T-cell (primary cell): ENCODE measurements at regions not wholly inside any gene's neighbourhood (a gene's known extent, or its start where the extent isn't known, plus 50 kb on each side); places are given as distances from the start of the nearest gene placed in this dataset.
A peak's percentile ranks its signal among the peaks of the same experiment; 100 is the strongest.

ENCODE experiments used
- ATAC-seq, 4 experiments: fragments of 200-7000 bp in 3 of 4; fragments of 150-1000 bp in 1 of 4; cut with Tn5 transposase; replicated peaks in 1 of 4; 1 replicate in 3 of 4; 2 replicates in 1 of 4; pipeline ENCODE4 v1.10.0; 2021; ENCODE audit warnings: moderate library complexity in 3 of 4, mild to moderate bottlenecking in 2 of 4, moderate number of reproducible peaks in 1 of 4
- CTCF ChIA-PET, 2 donors: fragments of 300-600 bp; sonication (Branson Sonifier 250); formaldehyde crosslinking; loops; one replicate each; lab custom pipeline; 2022; ENCODE audit warnings: antibody characterized with exemption in 2 of 2; lab: Charles Lee
- POLR2A ChIA-PET, 2 donors: fragments of 300-600 bp; sonication (Branson Sonifier 250); formaldehyde crosslinking; loops; one replicate each; lab custom pipeline; 2022; ENCODE audit warnings: antibody characterized with exemption in 2 of 2; lab: Charles Lee
- DNase-seq, 35 experiments: peaks; one replicate each; pipeline versions ENCODE4 v3.0.0 to v3.0.0-alpha.2; 2013 to 2023
- H3K27ac ChIP-seq: one replicate; pipeline ENCODE4 v1.5.1; 2013; ENCODE audit warnings: low read length
- H3K27me3 ChIP-seq, 2 experiments: replicated peaks in 1 of 2; 1 replicate in 1 of 2; 2 replicates in 1 of 2; pipeline versions ENCODE4 v1.6.1 to v1.7.0; 2013; ENCODE audit warnings: low read length in 1 of 2, mixed read lengths in 1 of 2; ENCODE audit not compliant: control insufficient read depth in 2 of 2, insufficient read depth in 2 of 2; ENCODE audit errors: extremely low read depth in 1 of 2
- H3K36me3 ChIP-seq, 2 donors: 1 replicate in 1 of 2; 2 replicates in 1 of 2; pipeline versions ENCODE4 v1.6.1 to v1.7.0; 2013; ENCODE audit warnings: low read length in 1 of 2; ENCODE audit not compliant: control insufficient read depth in 2 of 2, insufficient read depth in 1 of 2; ENCODE audit errors: extremely low read depth in 1 of 2
- H3K4me1 ChIP-seq, 2 experiments: 1 replicate in 1 of 2; 2 replicates in 1 of 2; pipeline versions ENCODE4 v1.6.1 to v1.7.0; 2013; ENCODE audit warnings: low read length in 2 of 2, mixed read lengths in 1 of 2; ENCODE audit not compliant: insufficient read depth in 2 of 2, control insufficient read depth in 1 of 2; ENCODE audit errors: extremely low read depth in 1 of 2
- H3K4me3 ChIP-seq, 2 donors: 1 replicate in 1 of 2; 2 replicates in 1 of 2; pipeline versions ENCODE4 v1.5.1 to v1.7.0; 2013; ENCODE audit warnings: mild to moderate bottlenecking in 2 of 2, low read length in 1 of 2, moderate library complexity in 1 of 2; ENCODE audit not compliant: control insufficient read depth in 1 of 2; ENCODE audit errors: extremely low read depth in 1 of 2
- H3K9me3 ChIP-seq: 2 replicates; pipeline ENCODE4 v1.7.0; 2013
- H3K27ac Mint-ChIP-seq, 2 donors: one replicate each; pipeline ENCODE4 v1.8.0; 2020 to 2021; ENCODE audit warnings: mild to moderate bottlenecking in 2 of 2, mixed read lengths in 2 of 2
- H3K27me3 Mint-ChIP-seq, 2 donors: one replicate each; pipeline ENCODE4 v1.8.0; 2021 to 2022; ENCODE audit warnings: mixed read lengths in 2 of 2
- H3K36me3 Mint-ChIP-seq: one replicate; pipeline ENCODE4 v1.8.0; 2021; ENCODE audit warnings: mixed read lengths
- H3K4me1 Mint-ChIP-seq, 3 donors: one replicate each; pipeline ENCODE4 v1.8.0; 2020 to 2022; ENCODE audit warnings: mixed read lengths in 3 of 3, mild to moderate bottlenecking in 1 of 3
- H3K4me3 Mint-ChIP-seq, 3 donors: one replicate each; pipeline ENCODE4 v1.8.0; 2020 to 2022; ENCODE audit warnings: mild to moderate bottlenecking in 3 of 3, mixed read lengths in 3 of 3, moderate library complexity in 3 of 3
- H3K9me3 Mint-ChIP-seq, 3 donors: one replicate each; pipeline ENCODE4 v1.8.0; 2020 to 2022; ENCODE audit warnings: mixed read lengths in 3 of 3
- WGBS: methylation state at CpG from one replicate; pipeline ENCODE4 v1.1.5; 2013; ENCODE audit warnings: missing lambda C conversion rate; ENCODE audit not compliant: insufficient coverage; 5-methylcytosine and 5-hydroxymethylcytosine counted together

GRCh38 chr9:20264896-20265295 lies 357.4 kb downstream of the MLLT3 start:
- CTCF ChIA-PET = no interaction called here
- 84% methylated on average over 6 of the region's 7 CpGs for WGBS
- Histone ChIP-seq H3K36me3 (no peaks in the 10 kb centered on the region), H3K9me3 (no peaks in the 10 kb centered on the region), H3K4me3 (no peak overlapping the region), H3K27ac (no peak overlapping the region), H3K27me3 (no peaks in the 10 kb centered on the region), H3K4me1 (no peaks in the 10 kb centered on the region)
- Mint-ChIP-seq H3K9me3 (peaks cover 4 to 9% (median 6%) of the 10 kb centered on the region in 3 donors), H3K36me3 (peaks cover 5% of the 10 kb centered on the region), H3K27me3 (no peaks in the 10 kb centered on the region), H3K4me3 (no peak overlapping the region), H3K4me1 (peaks cover 0 to 19% (median 0%) of the 10 kb centered on the region in 3 donors), H3K27ac (no peak overlapping the region)
- DNase-seq = no peak
- ATAC-seq = no peak
- POLR2A ChIA-PET = no interaction called here

DNA sequence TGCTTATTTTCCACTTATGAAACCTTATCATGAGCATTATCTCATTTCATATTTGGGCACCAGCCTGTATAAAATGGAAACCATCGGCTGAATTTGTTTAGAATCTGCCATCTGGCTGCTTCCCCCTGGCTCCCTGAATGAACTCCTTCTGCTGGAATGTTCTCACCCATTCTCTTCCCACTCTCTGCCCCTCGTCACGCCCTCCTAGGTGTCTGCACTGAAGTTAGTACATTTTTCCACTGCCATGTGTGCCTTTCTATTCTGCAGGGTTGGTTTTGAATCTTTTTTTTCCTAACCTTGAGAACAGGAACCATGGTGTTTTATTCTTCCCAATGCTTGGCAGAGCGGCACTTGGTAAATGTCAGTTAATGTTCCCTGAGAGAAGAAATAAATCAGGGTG lies 359.7 kb downstream of the MLLT3 start:
- DNase-seq = no peak
- Histone ChIP-seq H3K36me3 (no peaks in the 10 kb centered on the region), H3K4me3 (no peak overlapping the region), H3K9me3 (no peaks in the 10 kb centered on the region), H3K27ac (no peak overlapping the region), H3K4me1 (no peaks in the 10 kb centered on the region), H3K27me3 (no peaks in the 10 kb centered on the region)
- Mint-ChIP-seq H3K27me3 (no peaks in the 10 kb centered on the region), H3K9me3 (peaks cover 4 to 6% (median 5%) of the 10 kb centered on the region in 3 donors), H3K4me1 (peaks cover 0 to 6% (median 0%) of the 10 kb centered on the region in 3 donors), H3K27ac (no peak overlapping the region), H3K36me3 (peaks cover 5% of the 10 kb centered on the region), H3K4me3 (no peak overlapping the region)
- ChIA-PET POLR2A (no interaction called here), CTCF (no interaction called here)
- no peak for ATAC-seq
- WGBS = 83% methylated on average over 1 of the region's 4 CpGs

DNA sequence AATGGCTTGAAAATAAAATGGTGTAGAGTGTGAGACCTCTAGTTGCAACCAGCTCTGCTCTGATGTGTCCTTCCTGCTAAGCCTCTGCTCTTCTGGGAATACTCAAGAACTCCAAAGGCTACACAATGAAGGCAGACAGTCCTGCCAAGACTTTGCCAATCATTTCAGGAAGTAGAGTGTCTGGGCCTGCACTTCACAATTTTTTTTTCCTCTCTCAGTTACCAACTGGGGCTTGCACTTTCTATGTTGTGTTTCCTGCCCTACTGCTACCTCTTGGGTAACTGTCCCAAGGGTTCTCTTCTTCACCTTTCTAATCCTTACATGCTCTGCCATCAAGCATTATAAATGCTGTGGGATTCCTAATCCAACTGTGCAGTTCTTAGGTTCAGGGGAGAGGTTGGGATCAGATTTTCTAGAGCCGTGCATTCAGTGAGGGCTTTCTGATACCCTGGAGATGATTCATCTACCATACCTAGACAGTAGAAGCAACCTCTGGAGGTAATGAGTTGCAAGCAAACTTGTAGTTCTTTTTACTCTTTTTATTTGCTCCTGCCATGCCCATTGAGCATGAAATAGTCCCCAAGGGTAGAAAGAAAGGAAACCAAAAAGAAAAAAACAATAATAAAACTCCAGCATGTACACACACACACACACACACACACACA lies 365.9 kb downstream of the MLLT3 start:
- Histone ChIP-seq H3K36me3 (no peaks in the 10 kb centered on the region), H3K27me3 (no peaks in the 10 kb centered on the region), H3K27ac (no peak overlapping the region), H3K4me1 (peaks cover 2 to 8% of the 10 kb centered on the region in 2 experiments), H3K9me3 (no peaks in the 10 kb centered on the region), H3K4me3 (no peak overlapping the region)
- WGBS = no CpG with 5 or more reads among the region's 1 CpG
- Mint-ChIP-seq H3K4me3 (no peak overlapping the region), H3K4me1 (peaks cover 14 to 35% (median 21%) of the 10 kb centered on the region in 3 donors), H3K27me3 (no peaks in the 10 kb centered on the region), H3K9me3 (no peaks in the 10 kb centered on the region), H3K36me3 (no peaks in the 10 kb centered on the region), H3K27ac (peak overlapping the region; percentile 76 to 87)
- CTCF ChIA-PET = no interaction called here
- no peak for DNase-seq
- POLR2A ChIA-PET = interaction anchor here in 1 of 2 donors (0.7 kb wide), 1 partner anchor 31 kb away, joined by 3 read pairs; no protein-coding TSS in a partner anchor
- peak; percentile 57 to 80 (median 70) for ATAC-seq

DNA sequence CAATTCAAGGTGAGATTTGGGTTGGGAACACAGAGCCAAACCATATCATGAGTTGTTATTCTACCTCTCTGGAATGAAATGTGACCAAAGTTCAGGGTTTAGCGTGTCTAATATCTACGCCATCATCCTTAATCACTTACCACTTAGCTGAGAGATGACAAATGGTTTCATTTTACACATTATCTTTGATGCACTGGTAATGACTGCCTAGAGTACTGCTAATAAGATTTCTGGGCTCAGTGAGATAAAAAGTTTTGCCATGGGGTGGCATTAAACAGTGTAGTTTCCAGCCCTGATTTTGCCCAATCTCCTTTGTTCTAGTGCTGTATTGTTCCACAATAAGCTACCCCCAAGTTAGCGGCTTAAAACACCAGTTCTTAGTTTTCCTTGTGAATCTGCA lies 367.2 kb downstream of the MLLT3 start:
- no peak for ATAC-seq

DNA sequence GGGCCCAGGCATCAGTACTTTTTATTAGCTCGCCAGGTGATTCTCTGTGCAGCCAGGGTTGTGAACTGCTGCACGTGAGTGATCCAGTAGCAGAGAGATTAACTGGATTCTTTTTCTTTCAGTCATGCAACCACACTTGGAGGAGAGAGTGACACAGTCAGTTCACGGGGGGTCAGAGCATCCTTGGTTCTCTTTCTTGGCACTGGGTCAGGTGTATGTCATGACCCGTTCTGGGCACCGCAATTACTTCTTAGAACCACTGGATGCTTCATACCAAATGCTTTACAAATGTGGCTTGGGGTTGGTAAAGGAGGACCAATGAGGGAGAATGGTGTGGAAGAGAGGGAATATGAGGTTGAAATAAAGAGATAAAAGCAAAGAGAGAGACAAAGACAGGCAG lies 368.7 kb downstream of the MLLT3 start:
- H3K36me3 Mint-ChIP-seq = no peaks in the 10 kb centered on the region
- H3K27me3 ChIP-seq = no peaks in the 10 kb centered on the region
- H3K4me3 ChIP-seq = no peak overlapping the region
- H3K36me3 ChIP-seq = no peaks in the 10 kb centered on the region
- no peak overlapping the region for H3K4me3 Mint-ChIP-seq
- H3K27ac ChIP-seq = no peak overlapping the region
- WGBS = 89% methylated on average over 3 of the region's 5 CpGs
- H3K4me1 Mint-ChIP-seq = peaks cover 14 to 35% (median 21%) of the 10 kb centered on the region in 3 donors
- H3K9me3 ChIP-seq = no peaks in the 10 kb centered on the region
- no peak for DNase-seq
- no peak overlapping the region for H3K27ac Mint-ChIP-seq
- peaks cover 0 to 3% (median 3%) of the 10 kb centered on the region in 3 donors for H3K9me3 Mint-ChIP-seq
- CTCF ChIA-PET = no interaction called here
- H3K27me3 Mint-ChIP-seq = no peaks in the 10 kb centered on the region
- H3K4me1 ChIP-seq = peaks cover 2 to 8% of the 10 kb centered on the region in 2 experiments
- POLR2A ChIA-PET = interaction anchor here in 1 of 2 donors (0.7 kb wide), 1 partner anchor 615 kb away, joined by 4 read pairs; no protein-coding TSS in a partner anchor
- ATAC-seq = no peak

More for the DNA sequence above, 367.2 kb downstream of the MLLT3 start:
- no peak overlapping the region for H3K27ac Mint-ChIP-seq
- POLR2A ChIA-PET = interaction anchor here in 1 of 2 donors (0.6 kb wide), 1 partner anchor 33 kb away, joined by 3 read pairs; no protein-coding TSS in a partner anchor
- Histone ChIP-seq H3K9me3 (no peaks in the 10 kb centered on the region), H3K4me3 (no peak overlapping the region), H3K27me3 (no peaks in the 10 kb centered on the region), H3K4me1 (peaks cover 2 to 8% of the 10 kb centered on the region in 2 experiments), H3K36me3 (no peaks in the 10 kb centered on the region), H3K27ac (no peak overlapping the region)
- no peaks in the 10 kb centered on the region for H3K27me3 Mint-ChIP-seq
- peaks cover 14 to 35% (median 21%) of the 10 kb centered on the region in 3 donors for H3K4me1 Mint-ChIP-seq
- DNase-seq = no peak
- CTCF ChIA-PET = interaction anchor here in 1 of 2 donors (0.6 kb wide), 1 partner anchor 61 kb away, joined by 3 read pairs; no protein-coding TSS in a partner anchor
- H3K4me3 Mint-ChIP-seq = no peak overlapping the region
- H3K36me3 Mint-ChIP-seq = no peaks in the 10 kb centered on the region
- 100% methylated on average over 1 of the region's 3 CpGs for WGBS
- H3K9me3 Mint-ChIP-seq = no peaks in the 10 kb centered on the region

- Mint-ChIP-seq H3K27ac (no peak overlapping the region), H3K36me3 (no peaks in the 10 kb centered on the region)
- CTCF ChIA-PET = no interaction called here
Measured at GRCh38 chr9:20252778-20253177, 369.5 kb downstream of the MLLT3 start.

More at GRCh38 chr9:20252778-20253177, 369.5 kb downstream of the MLLT3 start:
- Mint-ChIP-seq H3K4me3 (no peak overlapping the region), H3K4me1 (peaks cover 14 to 35% (median 21%) of the 10 kb centered on the region in 3 donors), H3K27me3 (no peaks in the 10 kb centered on the region), H3K9me3 (peaks cover 0 to 6% (median 3%) of the 10 kb centered on the region in 3 donors)
- POLR2A ChIA-PET = no interaction called here
- Histone ChIP-seq H3K27ac (no peak overlapping the region), H3K36me3 (no peaks in the 10 kb centered on the region), H3K4me3 (no peak overlapping the region), H3K9me3 (no peaks in the 10 kb centered on the region), H3K4me1 (peaks cover 2 to 8% of the 10 kb centered on the region in 2 experiments), H3K27me3 (no peaks in the 10 kb centered on the region)
- ATAC-seq (no peak), DNase-seq (no peak)
- 83% methylated on average over 1 of the region's 1 CpG for WGBS
